DOHH2 (cell line): ENCODE measurements at regions not wholly inside any gene's neighbourhood (a gene's known extent, or its start where the extent isn't known, plus 50 kb on each side); places are given as distances from the start of the nearest gene placed in this dataset.

Source experiments
- CTCF ChIP-seq: fragments of 200-600 bp; sonication (generic); IDR thresholded peaks from one replicate; pipeline ENCODE4 v1.5.1; 2014; ENCODE audit warnings: antibody characterized with exemption, mild to moderate bottlenecking, low read depth, low read length; ENCODE audit not compliant: poor library complexity, severe bottlenecking
- EZH2phosphoT487 ChIP-seq: fragments of 200-600 bp; sonication (generic); IDR thresholded peaks from 2 replicates; pipeline ENCODE4 v1.6.1; 2017; ENCODE audit warnings: borderline replicate concordance, mild to moderate bottlenecking, antibody characterized with exemption, low read length, moderate library complexity, mixed read lengths

GRCh38 chr5:74266132-74266531, 374.4 kb downstream of the ENC1 start:
- TF ChIP-seq EZH2phosphoT487 (no peak), CTCF (no peak)
